GM19395 (cell line): ENCODE measurements at regions not wholly inside any gene's neighbourhood (a gene's known extent, or its start where the extent isn't known, plus 50 kb on each side); places are given as distances from the start of the nearest gene placed in this dataset.

Experiments used
- ATAC-seq: cut with Tn5 transposase; IDR thresholded peaks from one replicate; pipeline ENCODE4 v1.9.1; 2021; ENCODE audit warnings: mild to moderate bottlenecking, moderate library complexity; ENCODE audit not compliant: unreplicated experiment

GRCh38 chr7:97601931-97602457, 129.9 kb upstream of the TAC1 start:
- ATAC-seq: peak; percentile 85

GRCh38 chr7:97620495-97620894, 111.4 kb upstream of the TAC1 start:
- no peak for ATAC-seq

GRCh38 chr7:97623333-97623732, 108.6 kb upstream of the TAC1 start:
- ATAC-seq: peak; percentile 97

- no peak for ATAC-seq
Measured at GRCh38 chr7:97630116-97630515, 101.8 kb upstream of the TAC1 start.

GRCh38 chr7:97635622-97636021, 96.3 kb upstream of the TAC1 start:
- ATAC-seq: no peak

- no peak for ATAC-seq
Measured at GRCh38 chr7:97639036-97639435, 92.8 kb upstream of the TAC1 start.

- ATAC-seq: no peak
Measured at GRCh38 chr7:97659363-97660045, 72.4 kb upstream of the TAC1 start.

GRCh38 chr7:97667359-97667758, 64.5 kb upstream of the TAC1 start:
- no peak for ATAC-seq

GRCh38 chr7:97671571-97671970, 60.3 kb upstream of the TAC1 start:
- ATAC-seq: no peak

- no peak for ATAC-seq
Measured at GRCh38 chr7:97680622-97681021, 51.3 kb upstream of the TAC1 start.
